ENCODE measurements at regions not wholly inside any gene's neighbourhood (a gene's known extent, or its start where the extent isn't known, plus 50 kb on each side); places are given as distances from the start of the nearest gene placed in this dataset.

DNA sequence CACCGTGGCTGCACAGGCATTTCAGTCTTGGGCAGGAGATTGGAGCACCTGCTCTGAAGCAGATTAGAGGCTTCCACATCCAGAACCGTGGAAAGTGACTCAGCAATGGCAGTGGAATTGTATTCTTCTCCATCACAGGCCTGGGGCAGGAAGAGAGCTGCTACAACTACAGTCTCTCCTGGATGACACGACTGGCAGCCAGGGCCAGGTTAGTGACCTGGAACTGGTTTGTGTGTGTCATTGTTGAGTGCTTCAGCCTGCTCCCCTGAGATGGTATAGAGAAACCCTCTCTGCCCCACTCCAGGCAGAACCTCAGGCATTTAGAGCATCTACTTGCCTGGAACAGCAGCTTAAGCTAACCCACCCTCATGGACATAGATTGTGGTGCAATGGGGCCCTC lies 596.5 kb upstream of the INTU start:
- Histone ChIP-seq H3K4me3 (no peak overlapping the region), H3K27me3 (no peaks in the 10 kb centered on the region), H3K27ac (no peak overlapping the region), H3K36me3 (no peaks in the 10 kb centered on the region), H3K9me3 (no peaks in the 10 kb centered on the region), H3K4me1 (no peaks in the 10 kb centered on the region)
- 63 to 69% methylated on average over 3 of the region's 3 CpGs for WGBS, 2 donors
- intact Hi-C loops (cut with DNase I): no loop called here
- TF ChIP-seq CTCF (IDR thresholded peaks at IDR 0.05) (no peak), EP300 (IDR thresholded peaks at IDR 0.05) (no peak), POLR2AphosphoS5 (IDR thresholded peaks at IDR 0.05) (no peak), POLR2A (IDR thresholded peaks at IDR 0.05) (no peak)
- DNase-seq: no peak

DNA sequence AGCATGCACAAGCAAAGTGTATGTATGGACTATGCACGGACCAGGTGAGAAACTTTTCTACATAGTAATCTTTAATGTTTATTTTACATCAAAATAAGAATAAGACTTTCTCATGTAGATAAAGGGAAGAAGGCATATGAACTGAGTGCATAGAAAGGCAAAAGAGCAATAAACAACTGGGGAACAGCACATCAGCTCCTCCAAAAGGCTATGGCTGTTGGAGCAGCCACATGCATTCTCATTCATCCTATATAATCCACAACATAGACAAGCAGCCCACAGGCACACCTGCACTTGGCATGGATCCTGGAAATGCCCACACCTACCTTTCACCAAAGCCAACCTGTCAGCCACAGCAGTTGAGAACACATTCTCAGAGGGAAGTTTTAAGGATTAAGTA lies 586.9 kb upstream of the INTU start:
- no peaks in the 10 kb centered on the region for H3K27me3 ChIP-seq
- DNase-seq: no peak
- TF ChIP-seq POLR2AphosphoS5 (IDR thresholded peaks at IDR 0.05): no peak
- no peak for TF ChIP-seq CTCF (IDR thresholded peaks at IDR 0.05)
- no peak for TF ChIP-seq EP300 (IDR thresholded peaks at IDR 0.05)
- no peaks in the 10 kb centered on the region for H3K4me1 ChIP-seq
- H3K36me3 ChIP-seq: no peaks in the 10 kb centered on the region
- 76 to 82% methylated on average over 1 of the region's 1 CpG for WGBS, 2 donors
- no peaks in the 10 kb centered on the region for H3K9me3 ChIP-seq
- H3K27ac ChIP-seq: no peak overlapping the region
- intact Hi-C loops (cut with DNase I): no loop called here
- H3K4me3 ChIP-seq: no peak overlapping the region

DNA sequence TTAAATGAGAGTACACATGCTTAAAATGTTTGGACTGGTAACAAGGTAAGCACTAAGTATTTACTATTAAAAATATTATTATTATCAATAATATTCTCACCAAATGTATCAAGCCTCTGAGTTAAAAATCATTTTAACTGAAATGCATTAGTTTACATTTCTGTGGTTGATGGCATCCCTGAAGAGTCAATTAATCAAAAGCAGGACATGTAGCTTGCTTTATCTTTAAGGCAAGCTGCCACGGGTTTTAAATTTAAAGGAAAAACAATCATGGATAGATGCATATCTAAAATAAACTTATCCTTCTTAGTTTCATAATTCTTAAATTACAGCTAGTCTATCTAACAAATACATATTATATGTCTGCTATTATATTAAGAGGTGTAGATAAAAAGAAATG lies 584.8 kb upstream of the INTU start:
- Histone ChIP-seq H3K4me1 (no peaks in the 10 kb centered on the region), H3K4me3 (no peak overlapping the region), H3K27me3 (no peaks in the 10 kb centered on the region), H3K36me3 (no peaks in the 10 kb centered on the region), H3K27ac (no peak overlapping the region), H3K9me3 (no peaks in the 10 kb centered on the region)
- no peak for DNase-seq
- no peak for TF ChIP-seq CTCF (IDR thresholded peaks at IDR 0.05)
- TF ChIP-seq POLR2A (IDR thresholded peaks at IDR 0.05): no peak
- no peak for TF ChIP-seq POLR2AphosphoS5 (IDR thresholded peaks at IDR 0.05)
- TF ChIP-seq EP300 (IDR thresholded peaks at IDR 0.05): no peak
- intact Hi-C loops (cut with DNase I): no loop called here
- WGBS, 2 donors: 52 to 74% methylated on average over 1 of the region's 1 CpG

DNA sequence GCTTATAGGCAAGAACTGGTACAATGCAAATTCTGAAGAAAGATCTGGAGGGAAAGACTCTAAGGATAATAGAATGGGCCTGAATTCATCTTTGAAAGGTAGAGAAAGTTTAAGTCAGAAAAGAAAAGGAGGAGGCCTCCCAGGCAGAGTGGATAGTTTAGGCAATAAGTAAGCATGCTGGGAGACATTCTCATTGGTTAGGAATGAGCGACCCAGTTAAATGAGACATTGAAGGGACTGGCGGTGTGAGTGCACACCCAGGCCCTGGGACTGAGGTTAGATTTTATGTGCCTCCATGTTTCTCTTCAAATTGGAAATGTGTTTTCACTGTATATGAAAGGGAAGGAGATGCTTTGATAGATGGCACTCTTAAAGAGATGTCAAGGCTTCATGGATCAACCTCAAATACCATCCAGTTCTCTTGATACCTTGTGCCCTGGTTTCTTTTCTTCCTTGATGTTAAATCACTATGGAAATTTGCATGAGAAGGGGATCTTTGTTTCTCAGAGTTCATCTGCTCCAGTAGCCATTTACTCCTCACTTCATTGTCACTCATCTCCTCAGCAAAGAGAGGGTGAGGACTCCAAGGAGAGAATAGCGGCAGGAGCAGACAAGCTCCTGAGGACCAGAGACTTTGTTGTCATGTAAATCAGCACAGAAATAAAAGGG lies 584.2 kb upstream of the INTU start:
- DNase-seq: no peak
- Histone ChIP-seq H3K4me3 (no peak overlapping the region), H3K36me3 (no peaks in the 10 kb centered on the region), H3K27ac (no peak overlapping the region), H3K4me1 (no peaks in the 10 kb centered on the region), H3K27me3 (no peaks in the 10 kb centered on the region), H3K9me3 (no peaks in the 10 kb centered on the region)
- 75 to 95% methylated on average over 3 of the region's 3 CpGs for WGBS, 2 donors
- intact Hi-C loops (cut with DNase I): no loop called here
- no peak for TF ChIP-seq POLR2A (IDR thresholded peaks at IDR 0.05)
- TF ChIP-seq EP300 (IDR thresholded peaks at IDR 0.05): no peak
- no peak for TF ChIP-seq CTCF (IDR thresholded peaks at IDR 0.05)
- TF ChIP-seq POLR2AphosphoS5 (IDR thresholded peaks at IDR 0.05): no peak

GRCh38 chr4:127049526-127049925 lies 583.2 kb upstream of the INTU start:
- Histone ChIP-seq H3K9me3 (no peaks in the 10 kb centered on the region), H3K4me1 (no peaks in the 10 kb centered on the region), H3K36me3 (no peaks in the 10 kb centered on the region), H3K4me3 (no peak overlapping the region), H3K27me3 (no peaks in the 10 kb centered on the region), H3K27ac (no peak overlapping the region)
- intact Hi-C loops (cut with DNase I): no loop called here
- TF ChIP-seq POLR2A (IDR thresholded peaks at IDR 0.05) (no peak), EP300 (IDR thresholded peaks at IDR 0.05) (no peak), POLR2AphosphoS5 (IDR thresholded peaks at IDR 0.05) (no peak), CTCF (IDR thresholded peaks at IDR 0.05) (no peak)
- no peak for DNase-seq
- 42 to 64% methylated on average over 4 of the region's 4 CpGs for WGBS, 2 donors
